HG03378 (cell line): ENCODE measurements at regions not wholly inside any gene's neighbourhood (a gene's known extent, or its start where the extent isn't known, plus 50 kb on each side); places are given as distances from the start of the nearest gene placed in this dataset.

Source experiments
- ATAC-seq: cut with Tn5 transposase; IDR thresholded peaks from one replicate; pipeline ENCODE4 v1.9.1; 2021; ENCODE audit warnings: mild to moderate bottlenecking, moderate library complexity; ENCODE audit not compliant: unreplicated experiment

DNA sequence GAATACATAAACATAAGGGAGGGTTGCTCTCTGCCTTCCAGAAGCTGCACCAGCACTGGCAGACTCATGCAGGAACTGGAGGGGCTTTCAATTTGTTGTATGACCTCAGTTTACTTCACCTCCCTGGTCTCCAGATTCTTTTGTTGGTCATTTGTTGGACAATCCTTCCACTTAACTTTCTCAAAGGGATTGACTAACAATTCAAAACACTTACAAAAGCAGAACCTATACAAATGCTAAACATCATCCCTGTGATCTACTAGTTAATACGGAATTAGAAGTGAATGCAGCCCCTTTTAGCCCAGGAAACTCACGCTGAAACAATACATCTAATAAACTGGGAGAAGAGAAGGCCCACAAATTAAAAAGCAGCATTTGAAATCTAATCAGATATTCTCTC is 404.6 kb upstream of the BRINP1 start:
- ATAC-seq = no peak

GRCh38 chr9:119771341-119771740 is 402.1 kb upstream of the BRINP1 start:
- ATAC-seq = no peak

GRCh38 chr9:119768266-119768665 is 399.0 kb upstream of the BRINP1 start:
- ATAC-seq = no peak

- ATAC-seq = no peak
Observed at GRCh38 chr9:119765632-119766175, 396.5 kb upstream of the BRINP1 start.

- no peak for ATAC-seq
Observed at GRCh38 chr9:119763260-119763659, 394.0 kb upstream of the BRINP1 start.

DNA sequence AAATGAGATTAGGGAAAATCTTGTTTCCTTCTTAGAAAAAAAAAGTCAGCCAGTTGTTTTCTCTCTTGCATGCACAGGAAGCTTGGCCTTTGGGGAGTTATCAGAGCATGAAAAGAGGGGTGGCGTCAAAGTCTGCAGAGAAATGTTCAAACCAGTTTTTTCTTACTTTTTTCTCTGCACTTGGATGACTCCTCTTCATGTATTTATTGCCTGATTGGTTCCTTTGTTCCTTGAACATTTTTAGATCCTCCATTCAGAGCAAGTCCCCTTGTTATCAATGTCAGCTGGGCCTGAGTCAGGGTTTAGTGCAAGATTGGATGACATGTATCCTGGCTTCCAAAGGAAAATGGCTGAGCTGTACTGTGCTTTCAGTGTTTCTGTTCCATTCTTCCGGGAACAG is 392.6 kb upstream of the BRINP1 start:
- ATAC-seq = no peak

- ATAC-seq = no peak
Observed at GRCh38 chr9:119758990-119759389, 389.8 kb upstream of the BRINP1 start.

- no peak for ATAC-seq
Observed at GRCh38 chr9:119758241-119758640, 389.0 kb upstream of the BRINP1 start.

DNA sequence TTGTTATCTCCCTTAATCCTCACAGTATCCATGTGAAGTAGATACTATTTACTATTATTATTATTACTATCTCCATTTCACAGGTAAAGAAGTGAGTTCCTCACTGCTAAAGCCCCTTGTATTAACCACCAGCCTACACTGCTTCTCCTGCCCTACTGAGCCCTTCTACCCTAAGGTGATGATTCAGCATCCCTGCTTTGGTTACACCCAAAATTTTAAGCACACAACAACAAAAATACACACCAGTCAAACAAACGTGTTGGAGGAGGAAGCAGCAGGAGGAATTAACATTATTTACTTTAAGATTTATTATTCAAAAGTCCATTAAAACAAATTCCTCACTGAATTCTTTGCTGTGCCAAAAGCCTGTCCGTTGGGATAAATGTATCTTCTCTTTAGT is 370.2 kb upstream of the BRINP1 start:
- ATAC-seq = no peak

DNA sequence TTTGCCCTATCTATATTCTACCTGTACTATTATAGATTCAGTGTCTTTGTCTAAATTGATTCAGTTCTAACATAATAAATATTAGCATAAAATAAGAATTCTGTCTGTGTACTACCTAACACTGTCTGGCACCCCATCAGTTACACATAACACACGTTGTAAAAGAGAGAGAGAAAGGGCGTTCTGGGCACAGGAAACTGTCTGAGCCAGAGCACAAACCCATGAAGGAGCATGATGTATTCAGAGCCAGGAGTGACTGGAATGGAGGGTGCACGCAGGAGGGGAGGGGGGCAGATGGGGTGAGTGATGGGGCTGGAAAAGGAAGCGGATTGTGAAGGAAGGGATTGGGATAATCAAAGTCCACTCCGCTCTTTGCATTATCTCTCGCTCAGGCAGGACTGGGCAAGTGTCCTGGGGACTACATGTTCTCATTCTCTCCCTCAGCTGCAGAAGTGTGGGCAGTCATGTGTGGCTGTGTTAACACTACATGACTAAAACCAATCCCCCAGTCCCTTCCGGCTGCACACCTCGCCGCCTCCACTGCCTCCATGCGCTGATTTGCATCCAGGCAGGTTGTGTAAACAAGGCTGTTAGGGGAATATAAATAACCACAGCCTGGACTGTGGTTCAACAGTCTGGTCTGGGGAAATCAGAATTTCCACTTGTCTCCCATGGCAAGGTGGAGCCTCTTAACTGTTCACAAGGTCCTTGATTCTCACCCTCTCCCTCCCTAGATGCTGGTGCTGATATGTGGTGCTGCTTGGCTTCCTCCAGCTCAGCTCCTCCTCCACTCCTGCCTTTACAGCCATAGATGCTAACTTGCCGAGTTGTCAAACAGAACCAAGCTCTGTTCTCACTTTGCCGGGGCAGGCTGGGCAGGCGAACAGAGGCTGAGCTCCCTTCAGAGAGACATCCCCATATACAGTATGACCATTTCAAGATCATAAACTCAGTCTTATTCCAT is 367.5 kb upstream of the BRINP1 start:
- ATAC-seq = peak; percentile 99

GRCh38 chr9:119727988-119728387 is 358.8 kb upstream of the BRINP1 start:
- no peak for ATAC-seq

DNA sequence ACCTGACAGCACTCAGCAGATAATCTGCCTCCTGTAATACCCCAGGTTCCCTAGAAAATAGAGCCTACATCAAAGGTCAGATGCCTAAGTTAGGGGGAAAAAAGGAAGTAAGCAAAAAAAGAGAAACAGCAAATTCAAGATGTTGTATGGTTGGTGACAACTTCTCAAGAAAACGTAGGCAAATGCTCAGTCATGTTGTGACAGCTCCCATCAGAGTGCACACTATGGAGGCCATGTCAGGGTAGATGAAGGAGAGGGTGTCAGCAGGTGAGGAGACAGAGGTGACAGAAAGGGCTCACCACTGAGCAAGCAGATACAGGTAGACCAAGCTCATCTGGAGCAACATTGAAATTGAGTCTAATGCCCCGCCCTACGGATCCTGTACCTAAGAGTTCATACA is 356.8 kb upstream of the BRINP1 start:
- ATAC-seq = no peak

DNA sequence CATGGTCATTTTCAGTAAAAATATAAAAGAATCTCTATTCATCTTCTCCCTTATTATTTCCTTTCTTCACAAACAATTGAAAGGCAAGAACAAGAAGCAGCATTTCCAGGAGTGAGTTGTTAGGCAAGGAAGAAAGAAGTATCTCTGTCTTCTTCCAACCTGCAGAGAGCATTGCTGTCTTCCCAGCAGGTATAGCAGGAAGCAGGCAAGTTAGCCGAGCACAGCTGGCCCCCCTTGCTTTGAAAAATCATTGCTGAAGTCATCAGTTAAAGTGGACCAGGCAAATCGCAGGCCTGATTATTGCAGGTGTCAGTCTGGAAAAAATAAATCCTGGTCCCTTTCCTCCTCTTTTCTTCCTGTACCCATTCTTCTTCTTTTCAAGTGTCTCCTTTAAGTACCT is 353.1 kb upstream of the BRINP1 start:
- ATAC-seq = no peak

GRCh38 chr9:119712325-119712724 is 343.1 kb upstream of the BRINP1 start:
- ATAC-seq = no peak

DNA sequence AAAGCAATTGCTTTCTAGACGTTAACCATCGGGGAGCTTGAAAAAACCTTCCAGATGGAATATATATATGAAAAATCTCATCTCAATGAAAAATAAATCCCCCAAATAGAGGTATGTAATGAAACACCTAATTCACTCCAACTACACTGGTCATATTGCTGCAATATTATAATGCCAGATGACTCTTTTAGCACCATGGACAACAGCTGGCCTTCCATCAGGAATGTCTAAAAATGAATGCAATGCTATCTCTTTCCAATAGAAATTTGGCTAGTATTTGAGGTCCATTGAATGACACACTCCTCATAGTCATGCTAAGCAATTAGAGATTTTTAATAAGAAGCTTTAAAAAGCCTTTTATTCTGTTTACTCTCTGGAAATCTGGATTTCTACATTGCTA is 340.2 kb upstream of the BRINP1 start:
- no peak for ATAC-seq

DNA sequence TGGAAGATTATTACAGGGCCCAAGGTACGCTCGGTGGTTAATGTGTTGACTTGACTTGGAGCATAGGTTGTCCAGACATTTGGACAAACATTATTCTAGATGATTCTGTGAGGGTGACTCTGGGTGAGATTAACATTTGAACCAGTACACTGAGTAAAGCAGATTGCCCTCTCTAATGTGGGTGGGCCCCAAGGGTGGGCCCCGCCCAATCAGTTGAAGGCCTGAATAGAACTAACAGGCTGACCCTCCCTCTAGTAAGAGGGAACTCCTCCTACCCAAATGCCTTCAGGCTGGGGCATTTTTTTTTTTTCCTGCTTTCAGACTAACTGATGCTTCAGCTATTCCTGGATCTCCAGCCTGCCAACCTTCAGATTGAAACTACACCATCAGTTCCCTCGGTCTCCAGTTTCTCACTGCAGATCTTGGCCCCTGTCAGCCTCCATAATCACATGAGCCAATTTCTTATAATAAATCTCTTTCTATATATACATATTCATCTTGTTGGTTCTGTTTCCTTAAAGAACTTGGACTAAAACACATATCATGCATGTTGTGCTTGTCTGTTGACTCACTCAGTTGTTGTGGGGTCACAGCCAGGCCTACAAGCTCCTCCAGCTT is 338.1 kb upstream of the BRINP1 start:
- ATAC-seq = no peak

- ATAC-seq = no peak
Observed at GRCh38 chr9:119701651-119702050, 332.4 kb upstream of the BRINP1 start.

- no peak for ATAC-seq
Observed at GRCh38 chr9:119698535-119698934, 329.3 kb upstream of the BRINP1 start.

GRCh38 chr9:119697996-119698395 is 328.8 kb upstream of the BRINP1 start:
- ATAC-seq = no peak

DNA sequence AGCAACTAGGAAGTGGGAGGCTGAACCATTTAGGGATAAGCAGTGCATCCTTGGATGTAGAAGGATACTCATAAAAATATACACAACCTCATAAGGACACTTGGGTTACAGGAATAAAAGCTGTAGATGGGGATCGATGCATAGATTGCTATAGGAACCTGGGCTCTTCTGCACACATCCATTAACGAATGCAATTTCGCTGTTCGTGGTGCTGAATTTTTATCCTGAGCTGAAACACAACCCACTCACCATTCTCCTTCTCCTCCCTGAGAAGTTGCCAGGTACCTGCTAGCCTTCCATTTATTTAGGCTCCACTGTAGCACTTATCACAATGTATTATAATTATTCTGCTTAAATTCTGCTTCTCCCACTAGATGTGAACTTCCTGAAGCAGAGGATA is 320.6 kb upstream of the BRINP1 start:
- ATAC-seq = no peak

DNA sequence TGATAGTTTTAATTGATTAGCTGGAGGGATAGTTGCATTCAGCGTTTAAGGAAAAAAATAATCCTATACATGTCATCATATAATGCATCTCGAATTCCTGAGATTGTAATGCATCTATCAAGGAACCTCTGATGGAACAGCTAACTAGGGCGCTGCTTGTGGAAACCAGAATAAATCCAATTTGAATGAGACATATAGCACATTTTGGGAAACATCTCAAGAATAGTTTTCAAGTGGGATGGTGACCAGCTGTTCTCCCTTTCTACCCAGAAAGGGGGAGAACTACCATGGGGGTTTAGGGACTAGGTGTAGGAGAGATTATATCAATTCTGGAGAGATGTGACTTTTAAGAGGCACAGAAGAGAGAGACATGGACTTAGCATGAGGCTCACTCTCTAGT is 319.3 kb upstream of the BRINP1 start:
- ATAC-seq = no peak
